HG03066 (cell line): ENCODE measurements at regions not wholly inside any gene's neighbourhood (a gene's known extent, or its start where the extent isn't known, plus 50 kb on each side); places are given as distances from the start of the nearest gene placed in this dataset.

Experiments
- ATAC-seq: cut with Tn5 transposase; IDR thresholded peaks from one replicate; pipeline ENCODE4 v1.9.1; 2021; ENCODE audit warnings: low read depth; ENCODE audit not compliant: unreplicated experiment

DNA sequence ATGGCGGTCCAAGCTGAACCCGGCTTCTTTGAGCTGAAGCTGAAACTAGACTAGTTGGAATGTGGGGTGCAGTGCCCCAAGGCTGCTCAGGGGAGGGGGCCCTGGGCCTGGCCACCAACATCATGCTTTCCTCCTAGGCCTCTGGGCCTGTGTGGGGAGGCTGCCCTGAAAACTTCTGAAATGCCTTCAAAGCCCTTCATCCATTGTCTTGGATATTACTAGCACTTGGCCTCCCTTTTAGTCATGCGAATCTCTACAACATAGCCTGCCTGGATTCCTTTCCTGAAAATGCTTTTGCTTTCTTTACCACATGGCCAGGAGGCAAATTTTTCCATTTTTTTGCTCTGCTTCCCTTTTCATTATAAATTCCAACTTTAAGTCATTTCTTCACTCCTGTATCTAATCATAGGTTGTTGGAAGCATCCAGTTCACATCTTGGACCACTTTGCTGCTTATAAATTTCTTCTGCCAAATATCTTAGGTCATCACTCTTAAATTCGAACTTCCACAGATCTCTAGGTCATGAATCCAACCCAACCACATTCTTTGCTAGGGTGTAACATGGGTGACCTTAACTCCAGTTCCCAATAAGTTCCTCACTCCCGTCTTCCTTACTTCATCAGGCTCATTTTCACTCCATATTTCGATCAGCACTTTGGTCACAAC, 103.4 kb downstream of the DDIT4L start:
- no peak for ATAC-seq

DNA sequence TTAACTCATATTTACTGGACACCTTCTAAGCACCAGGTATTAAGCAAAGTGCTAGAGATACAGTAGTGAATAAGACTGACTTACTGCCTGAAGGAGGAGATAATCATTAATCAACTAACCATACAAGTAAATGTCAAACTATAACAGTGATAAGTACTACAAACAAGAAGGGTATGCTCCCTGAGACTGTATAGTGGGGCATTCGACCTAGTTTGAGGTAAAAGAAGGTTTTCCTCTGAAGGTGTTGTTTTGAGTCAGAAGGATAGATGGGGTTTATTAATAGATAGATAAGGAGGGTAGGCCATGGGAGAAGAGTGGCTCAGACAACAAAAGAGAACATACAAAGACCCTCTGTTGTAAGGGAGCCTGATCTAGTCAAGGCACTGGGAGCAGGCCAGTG, 105.4 kb downstream of the DDIT4L start:
- ATAC-seq: no peak

GRCh38 chr4:100083289-100083688, 107.0 kb downstream of the DDIT4L start:
- no peak for ATAC-seq

GRCh38 chr4:100082852-100083251, 107.4 kb downstream of the DDIT4L start:
- no peak for ATAC-seq

- no peak for ATAC-seq
These were observed 108.8 kb downstream of the DDIT4L start for GRCh38 chr4:100081491-100081890.

GRCh38 chr4:100079264-100079663, 111.0 kb downstream of the DDIT4L start:
- ATAC-seq: no peak

GRCh38 chr4:100076753-100077152, 113.5 kb downstream of the DDIT4L start:
- ATAC-seq: no peak

GRCh38 chr4:100075486-100076270, 114.6 kb downstream of the DDIT4L start:
- ATAC-seq: no peak

DNA sequence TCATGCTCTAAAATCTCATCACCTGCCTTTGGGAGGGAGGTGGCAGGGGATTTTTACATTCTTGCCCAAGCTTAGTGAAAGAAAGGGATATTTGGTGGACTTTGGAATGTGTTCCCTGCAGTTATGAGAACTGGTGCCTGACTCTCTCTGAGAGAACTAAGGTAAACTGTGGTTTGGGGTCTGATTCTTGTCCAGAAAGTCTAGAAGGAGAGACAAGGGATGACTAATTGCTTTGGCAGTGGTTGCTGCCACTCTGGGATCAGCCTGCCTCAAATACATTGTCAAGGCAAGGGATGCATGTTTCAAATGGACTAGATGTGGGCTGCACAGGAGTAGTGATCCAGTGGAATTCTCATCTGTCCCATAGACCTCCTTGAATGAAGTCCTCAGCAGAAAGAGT, 115.2 kb downstream of the DDIT4L start:
- no peak for ATAC-seq

- no peak for ATAC-seq
These were observed 118.8 kb downstream of the DDIT4L start for GRCh38 chr4:100071506-100071905.

- ATAC-seq: no peak
These were observed 119.4 kb downstream of the DDIT4L start for GRCh38 chr4:100070868-100071267.

DNA sequence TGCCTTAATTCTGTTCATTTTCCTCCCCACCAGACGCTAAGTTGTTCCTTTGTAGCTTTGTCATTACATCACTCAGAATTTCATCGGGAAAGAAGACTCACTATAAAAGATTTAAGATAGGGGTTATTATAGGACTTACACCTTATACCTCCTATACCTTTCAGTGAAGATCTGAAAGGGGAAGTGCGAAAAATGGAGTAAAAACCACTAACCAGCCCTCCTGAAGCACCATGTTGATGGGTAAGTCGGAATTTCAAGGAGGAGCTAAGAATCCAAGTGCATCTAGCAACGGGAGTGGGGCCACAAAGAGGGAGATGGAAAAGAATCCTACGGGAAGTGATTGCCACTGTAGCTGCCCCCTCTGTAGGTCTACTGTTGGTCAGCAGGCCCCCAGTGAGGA, 119.1 kb upstream of the H2AZ1 start:
- ATAC-seq: no peak

- ATAC-seq: no peak
These were observed 117.2 kb upstream of the H2AZ1 start for GRCh38 chr4:100067255-100067654.

- ATAC-seq: no peak
These were observed 113.3 kb upstream of the H2AZ1 start for GRCh38 chr4:100063355-100063754.

DNA sequence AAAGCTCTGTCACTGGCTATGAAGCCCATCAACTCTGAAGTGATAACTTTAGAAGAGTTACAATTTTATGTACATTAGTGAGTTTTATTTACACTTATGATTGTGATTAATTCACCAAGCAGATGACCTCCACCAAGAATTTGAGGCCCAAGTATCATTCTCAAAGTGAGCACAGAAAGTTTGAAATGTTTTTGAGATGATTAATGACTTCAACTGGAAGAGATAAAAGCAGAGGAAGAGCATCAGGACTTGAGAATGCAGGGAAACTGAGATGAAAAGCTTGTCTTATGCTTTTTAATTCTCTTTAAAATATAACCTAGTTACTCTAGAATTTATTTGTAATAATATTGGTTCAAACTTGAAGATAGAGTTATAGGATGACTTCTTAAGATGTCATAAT, 112.8 kb upstream of the H2AZ1 start:
- no peak for ATAC-seq

DNA sequence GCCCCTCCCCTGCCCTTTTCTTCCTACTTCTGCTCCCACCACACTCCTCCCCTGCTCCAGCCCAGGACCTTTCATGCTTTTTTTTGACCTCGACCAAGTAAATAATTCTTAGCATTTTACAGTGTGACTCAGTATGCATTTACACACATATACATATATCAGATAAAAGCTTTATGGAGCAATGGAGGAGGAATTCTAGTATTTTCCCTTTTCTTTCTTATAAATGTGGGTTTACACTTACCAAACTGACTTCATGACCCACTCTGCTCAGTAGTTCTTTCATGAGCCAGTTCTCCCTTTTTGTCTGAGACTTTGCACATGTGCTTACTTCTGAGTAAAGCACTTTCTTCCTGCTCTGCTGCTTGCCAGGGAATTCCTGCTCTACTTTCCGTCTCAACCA, 111.8 kb upstream of the H2AZ1 start:
- ATAC-seq: no peak

- peak; percentile 72 for ATAC-seq
These were observed 110.8 kb upstream of the H2AZ1 start for GRCh38 chr4:100060765-100061416.

GRCh38 chr4:100059467-100059866, 109.4 kb upstream of the H2AZ1 start:
- ATAC-seq: no peak

DNA sequence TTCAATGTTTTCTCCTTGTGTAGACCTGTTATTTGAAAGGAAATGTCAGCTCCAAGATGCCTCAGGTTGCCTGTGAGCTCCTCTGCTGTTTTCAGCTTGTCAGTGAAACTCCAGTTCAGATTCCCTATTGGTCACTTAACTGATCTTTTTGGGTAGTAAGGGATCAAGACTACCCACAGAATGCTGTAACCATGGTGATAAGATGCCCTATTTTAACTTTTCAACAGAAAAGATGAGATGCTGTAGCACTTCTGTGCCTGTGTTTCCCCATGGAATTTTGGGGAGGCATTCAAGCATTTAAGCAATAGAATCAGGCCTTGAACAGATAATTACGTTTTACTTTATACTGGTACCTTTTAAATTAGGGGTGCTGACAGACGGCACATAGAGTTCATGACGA, 106.6 kb upstream of the H2AZ1 start:
- no peak for ATAC-seq

DNA sequence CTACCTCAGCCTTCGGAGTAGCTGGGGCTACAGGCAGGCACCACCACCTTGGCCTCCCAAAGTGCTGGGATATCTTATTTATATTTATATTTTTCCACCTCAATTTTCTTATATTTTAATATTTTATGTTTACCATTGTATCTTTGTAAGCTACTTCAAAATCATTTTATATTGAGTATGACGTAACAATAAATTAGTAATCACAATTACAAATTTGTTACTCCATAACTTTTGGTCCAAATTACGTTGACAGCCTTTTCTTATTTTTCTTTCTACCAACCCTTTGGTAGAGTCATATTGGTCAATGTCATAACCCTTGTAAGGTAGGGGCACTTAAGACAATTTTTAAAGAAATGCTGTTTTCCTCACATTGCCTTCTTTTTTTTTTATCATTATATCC, 104.0 kb upstream of the H2AZ1 start:
- no peak for ATAC-seq

- ATAC-seq: no peak
These were observed 99.8 kb upstream of the H2AZ1 start for GRCh38 chr4:100049872-100050271.

DNA sequence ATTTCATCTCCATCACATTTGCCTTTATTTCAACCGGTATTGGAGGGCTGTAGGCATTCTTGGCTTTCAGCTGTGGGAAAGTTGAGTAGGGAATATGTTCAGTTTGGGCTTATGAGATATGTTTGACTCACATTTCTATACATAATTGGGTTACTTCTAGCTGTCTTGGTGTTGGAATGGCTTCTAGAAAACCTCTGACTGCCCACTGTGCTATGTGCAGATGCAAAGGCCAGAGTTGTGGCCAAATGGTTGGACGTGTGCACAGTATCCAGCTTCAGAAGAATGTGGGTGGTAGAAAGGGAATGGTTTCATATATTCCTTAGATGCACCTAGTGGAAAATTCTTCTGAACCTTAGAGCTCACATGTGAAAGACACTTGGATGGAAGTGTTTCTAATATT, 92.6 kb upstream of the H2AZ1 start:
- no peak for ATAC-seq
